ENCODE measurements at regions not wholly inside any gene's neighbourhood (a gene's known extent, or its start where the extent isn't known, plus 50 kb on each side); places are given as distances from the start of the nearest gene placed in this dataset.
A peak's percentile ranks its signal among the peaks of the same experiment; 100 is the strongest.

DNA sequence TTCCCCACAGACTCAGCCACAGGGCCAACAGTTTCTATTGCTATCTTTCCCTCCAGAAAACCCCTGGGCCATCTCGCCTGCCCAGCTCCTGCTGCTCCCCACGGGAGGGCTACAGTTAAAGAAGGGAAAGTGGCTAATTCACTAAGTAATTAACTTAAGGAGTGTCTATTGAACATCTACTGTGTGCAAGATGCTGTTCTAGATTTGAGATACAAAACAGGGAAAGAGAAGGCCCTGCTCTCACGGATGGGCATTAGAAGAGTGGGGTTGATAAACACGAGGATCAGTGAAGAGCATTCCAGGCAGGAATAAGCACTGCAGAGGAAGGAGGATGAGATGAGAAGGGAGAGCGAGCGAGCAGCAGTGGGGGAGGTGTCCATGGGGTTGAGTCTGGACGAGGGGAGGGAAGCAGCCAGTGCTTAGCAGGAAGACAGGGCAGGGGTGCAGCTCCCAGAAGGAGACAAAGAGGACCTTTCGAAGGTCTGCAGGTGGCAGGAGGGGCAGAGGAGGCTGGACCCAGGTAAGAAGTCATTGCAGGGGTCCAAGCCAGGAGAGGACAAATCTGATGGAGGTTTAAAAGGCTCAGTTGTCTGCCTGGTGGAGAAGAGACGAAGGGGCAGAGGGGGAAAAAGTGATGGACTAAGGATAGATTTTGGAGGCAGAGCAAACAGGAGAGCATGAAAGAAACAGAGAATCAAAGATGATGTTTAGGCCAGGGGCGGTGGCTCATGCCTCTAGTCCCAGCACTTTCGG, 64.7 kb downstream of the KLF15 start:
- peaks cover 50% of the 10 kb centered on the region for H3K27me3 Mint-ChIP-seq (ENCODE audit: insufficient read depth)
- no peak overlapping the region for H3K9ac ChIP-seq (ENCODE audit: extremely low read depth, low read length, poor library complexity, severe bottlenecking)
- no peaks in the 10 kb centered on the region for H3K9me3 ChIP-seq (ENCODE audit: control insufficient read depth, low read length)
- no peaks in the 10 kb centered on the region for H3K36me3 ChIP-seq (ENCODE audit: control insufficient read depth, insufficient read depth, low read length)
- H3K4me1 ChIP-seq (ENCODE audit: control insufficient read depth, insufficient read depth, low read length): peaks cover 22% of the 10 kb centered on the region
- peaks cover 40% of the 10 kb centered on the region for H3K4me1 Mint-ChIP-seq
- no peaks in the 10 kb centered on the region for H3K9me3 Mint-ChIP-seq
- 78 to 81% methylated on average over 7 to 11 of the region's 11 CpGs for WGBS, 2 experiments (ENCODE audit: insufficient coverage in 1 of 2, insufficient read length in 1 of 2)
- no peaks in the 10 kb centered on the region for H3K36me3 Mint-ChIP-seq (ENCODE audit: low read depth)
- TF ChIP-seq, protein P1, sequence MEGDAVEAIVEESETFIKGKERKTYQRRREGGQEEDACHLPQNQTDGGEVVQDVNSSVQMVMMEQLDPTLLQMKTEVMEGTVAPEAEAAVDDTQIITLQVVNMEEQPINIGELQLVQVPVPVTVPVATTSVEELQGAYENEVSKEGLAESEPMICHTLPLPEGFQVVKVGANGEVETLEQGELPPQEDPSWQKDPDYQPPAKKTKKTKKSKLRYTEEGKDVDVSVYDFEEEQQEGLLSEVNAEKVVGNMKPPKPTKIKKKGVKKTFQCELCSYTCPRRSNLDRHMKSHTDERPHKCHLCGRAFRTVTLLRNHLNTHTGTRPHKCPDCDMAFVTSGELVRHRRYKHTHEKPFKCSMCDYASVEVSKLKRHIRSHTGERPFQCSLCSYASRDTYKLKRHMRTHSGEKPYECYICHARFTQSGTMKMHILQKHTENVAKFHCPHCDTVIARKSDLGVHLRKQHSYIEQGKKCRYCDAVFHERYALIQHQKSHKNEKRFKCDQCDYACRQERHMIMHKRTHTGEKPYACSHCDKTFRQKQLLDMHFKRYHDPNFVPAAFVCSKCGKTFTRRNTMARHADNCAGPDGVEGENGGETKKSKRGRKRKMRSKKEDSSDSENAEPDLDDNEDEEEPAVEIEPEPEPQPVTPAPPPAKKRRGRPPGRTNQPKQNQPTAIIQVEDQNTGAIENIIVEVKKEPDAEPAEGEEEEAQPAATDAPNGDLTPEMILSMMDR (conservative IDR thresholded peaks at IDR 0.05): no peak
- no peak overlapping the region for H3K27ac ChIP-seq (ENCODE audit: low read depth, low read length)
- peaks cover 19% of the 10 kb centered on the region for H3K27me3 ChIP-seq (ENCODE audit: control insufficient read depth, insufficient read depth, low read length, poor library complexity, severe bottlenecking)
- no peak overlapping the region for H3K4me3 ChIP-seq (ENCODE audit: low read length)
- H3K27ac Mint-ChIP-seq: no peak overlapping the region
- peak; percentile 48 for DNase-seq
- H3K4me3 Mint-ChIP-seq: no peak overlapping the region

DNA sequence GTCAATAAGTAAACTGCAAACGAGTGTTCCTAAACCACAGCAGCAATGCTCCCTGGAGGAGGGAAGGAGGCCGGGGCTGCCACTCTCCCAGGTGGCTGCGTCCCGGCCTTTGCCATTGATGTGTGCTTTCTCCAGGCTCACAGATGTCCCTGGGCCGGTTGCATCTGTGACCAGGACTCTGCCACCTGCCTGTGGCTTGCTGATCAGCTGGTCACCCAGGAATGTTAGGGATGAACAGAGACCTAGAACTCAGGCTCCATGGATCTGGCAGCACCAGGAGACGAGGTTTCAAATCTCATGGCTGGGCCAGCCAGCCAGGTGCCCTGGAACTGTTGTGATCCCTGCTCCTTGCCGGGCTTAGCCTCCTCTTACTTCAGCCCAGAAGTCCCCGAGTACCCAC, 65.7 kb downstream of the KLF15 start:
- peaks cover 25% of the 10 kb centered on the region for H3K4me1 ChIP-seq (ENCODE audit: control insufficient read depth, insufficient read depth, low read length)

DNA sequence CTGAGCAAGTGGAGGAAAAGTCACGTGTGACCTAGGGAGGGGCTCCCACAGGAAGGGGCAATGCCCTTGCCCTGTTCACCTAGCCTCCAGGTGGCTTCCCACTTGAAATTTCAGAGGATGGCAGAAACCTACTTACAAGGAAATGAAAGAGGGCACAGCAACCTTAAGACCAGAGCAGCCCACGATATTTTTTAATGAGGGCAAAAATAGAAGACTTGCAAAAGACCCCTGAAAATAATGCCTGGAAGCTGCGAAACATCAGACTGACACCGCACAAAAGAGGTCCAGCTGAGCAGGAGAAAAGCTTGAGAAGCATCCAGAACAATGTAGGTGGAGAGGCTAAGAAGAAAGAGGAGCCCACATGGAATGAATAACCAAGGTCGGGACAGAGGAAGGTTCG, 66.1 kb downstream of the KLF15 start:
- Mint-ChIP-seq H3K27me3 (ENCODE audit: insufficient read depth) (peaks cover 61% of the 10 kb centered on the region), H3K9me3 (no peaks in the 10 kb centered on the region), H3K4me1 (peaks cover 40% of the 10 kb centered on the region), H3K4me3 (no peak overlapping the region), H3K27ac (no peak overlapping the region), H3K36me3 (ENCODE audit: low read depth) (no peaks in the 10 kb centered on the region)
- Histone ChIP-seq H3K36me3 (ENCODE audit: control insufficient read depth, insufficient read depth, low read length) (no peaks in the 10 kb centered on the region), H3K27ac (ENCODE audit: low read depth, low read length) (no peak overlapping the region), H3K27me3 (ENCODE audit: control insufficient read depth, insufficient read depth, low read length, poor library complexity, severe bottlenecking) (peaks cover 19% of the 10 kb centered on the region), H3K9me3 (ENCODE audit: control insufficient read depth, low read length) (no peaks in the 10 kb centered on the region), H3K9ac (ENCODE audit: extremely low read depth, low read length, poor library complexity, severe bottlenecking) (no peak overlapping the region), H3K4me3 (ENCODE audit: low read length) (no peak overlapping the region), H3K4me1 (ENCODE audit: control insufficient read depth, insufficient read depth, low read length) (peaks cover 25% of the 10 kb centered on the region)
- no peak for DNase-seq
- TF ChIP-seq, protein P1 (conservative IDR thresholded peaks at IDR 0.05): no peak
- WGBS, 2 experiments (ENCODE audit: insufficient coverage in 1 of 2, insufficient read length in 1 of 2): 89 to 90% methylated on average over 6 of the region's 6 CpGs

More for the DNA sequence above, 65.7 kb downstream of the KLF15 start:
- no peak overlapping the region for H3K4me3 Mint-ChIP-seq
- peak; percentile 63 for DNase-seq
- H3K36me3 Mint-ChIP-seq (ENCODE audit: low read depth): no peaks in the 10 kb centered on the region
- peaks cover 40% of the 10 kb centered on the region for H3K4me1 Mint-ChIP-seq
- no peak overlapping the region for H3K9ac ChIP-seq (ENCODE audit: extremely low read depth, low read length, poor library complexity, severe bottlenecking)
- no peak overlapping the region for H3K27ac ChIP-seq (ENCODE audit: low read depth, low read length)
- peaks cover 57% of the 10 kb centered on the region for H3K27me3 Mint-ChIP-seq (ENCODE audit: insufficient read depth)
- TF ChIP-seq, protein P1 (conservative IDR thresholded peaks at IDR 0.05): peak; percentile 35
- H3K9me3 Mint-ChIP-seq: no peaks in the 10 kb centered on the region
- H3K36me3 ChIP-seq (ENCODE audit: control insufficient read depth, insufficient read depth, low read length): no peaks in the 10 kb centered on the region
- peaks cover 19% of the 10 kb centered on the region for H3K27me3 ChIP-seq (ENCODE audit: control insufficient read depth, insufficient read depth, low read length, poor library complexity, severe bottlenecking)
- WGBS, 2 experiments (ENCODE audit: insufficient coverage in 1 of 2, insufficient read length in 1 of 2): 87 to 88% methylated on average over 4 to 8 of the region's 8 CpGs
- H3K4me3 ChIP-seq (ENCODE audit: low read length): no peak overlapping the region
- H3K9me3 ChIP-seq (ENCODE audit: control insufficient read depth, low read length): no peaks in the 10 kb centered on the region
- peak overlapping the region; percentile 37 for H3K27ac Mint-ChIP-seq
